ENCODE measurements at regions not wholly inside any gene's neighbourhood (a gene's known extent, or its start where the extent isn't known, plus 50 kb on each side); places are given as distances from the start of the nearest gene placed in this dataset.

DNA sequence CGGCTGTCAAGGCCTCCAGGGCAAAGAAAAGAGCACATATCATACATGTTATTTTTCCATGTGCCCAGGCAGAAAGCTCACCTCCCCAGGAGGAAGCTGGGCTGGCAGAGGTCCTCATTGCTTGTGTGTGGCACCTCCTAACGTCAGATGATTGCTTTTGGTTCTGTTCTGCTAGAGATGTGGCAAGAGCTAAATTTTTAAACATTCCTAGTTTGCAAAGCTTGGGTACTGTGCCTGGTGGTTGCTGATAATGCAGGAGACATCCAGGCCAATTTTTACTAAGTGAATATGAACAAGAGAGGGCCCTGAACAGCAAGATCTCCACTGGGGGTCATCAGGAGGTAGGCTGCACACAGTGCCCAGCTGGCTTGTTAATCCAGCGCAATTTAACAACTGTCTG, 93.9 kb downstream of the TBX19 start:
- H3K27ac Mint-ChIP-seq = no peak overlapping the region
- no peaks in the 10 kb centered on the region for H3K27me3 Mint-ChIP-seq (ENCODE audit: low read depth)
- no peaks in the 10 kb centered on the region for H3K36me3 Mint-ChIP-seq
- peaks cover 12% of the 10 kb centered on the region for H3K4me1 Mint-ChIP-seq
- H3K4me3 Mint-ChIP-seq = no peak overlapping the region
- DNase-seq (ENCODE audit: low spot score in 2 of 2, unreplicated experiment in 2 of 2) = no peak
- H3K9me3 Mint-ChIP-seq = no peaks in the 10 kb centered on the region
- TF ChIP-seq, protein P1, sequence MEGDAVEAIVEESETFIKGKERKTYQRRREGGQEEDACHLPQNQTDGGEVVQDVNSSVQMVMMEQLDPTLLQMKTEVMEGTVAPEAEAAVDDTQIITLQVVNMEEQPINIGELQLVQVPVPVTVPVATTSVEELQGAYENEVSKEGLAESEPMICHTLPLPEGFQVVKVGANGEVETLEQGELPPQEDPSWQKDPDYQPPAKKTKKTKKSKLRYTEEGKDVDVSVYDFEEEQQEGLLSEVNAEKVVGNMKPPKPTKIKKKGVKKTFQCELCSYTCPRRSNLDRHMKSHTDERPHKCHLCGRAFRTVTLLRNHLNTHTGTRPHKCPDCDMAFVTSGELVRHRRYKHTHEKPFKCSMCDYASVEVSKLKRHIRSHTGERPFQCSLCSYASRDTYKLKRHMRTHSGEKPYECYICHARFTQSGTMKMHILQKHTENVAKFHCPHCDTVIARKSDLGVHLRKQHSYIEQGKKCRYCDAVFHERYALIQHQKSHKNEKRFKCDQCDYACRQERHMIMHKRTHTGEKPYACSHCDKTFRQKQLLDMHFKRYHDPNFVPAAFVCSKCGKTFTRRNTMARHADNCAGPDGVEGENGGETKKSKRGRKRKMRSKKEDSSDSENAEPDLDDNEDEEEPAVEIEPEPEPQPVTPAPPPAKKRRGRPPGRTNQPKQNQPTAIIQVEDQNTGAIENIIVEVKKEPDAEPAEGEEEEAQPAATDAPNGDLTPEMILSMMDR (IDR thresholded peaks at IDR 0.05; ENCODE audit: unreplicated experiment) = no peak

DNA sequence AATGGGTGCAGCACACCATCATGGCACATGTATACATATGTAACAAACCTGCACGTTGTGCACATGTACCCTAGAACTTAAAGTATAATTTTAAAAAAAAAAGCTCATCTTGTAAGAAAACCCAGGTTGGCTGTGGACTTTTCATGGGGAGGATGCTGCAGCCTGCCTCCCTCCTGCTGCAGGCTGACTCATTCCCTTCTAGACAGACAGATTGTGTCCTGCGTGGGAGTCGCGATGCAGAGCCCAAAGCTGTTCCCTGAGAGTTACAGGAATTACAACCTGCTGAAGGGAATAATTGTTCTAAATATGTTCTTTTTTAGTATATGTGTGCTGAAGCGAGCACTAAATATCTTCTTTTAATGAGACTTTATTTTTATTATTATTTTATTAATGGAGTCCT, 93.2 kb downstream of the TBX19 start:
- no peaks in the 10 kb centered on the region for H3K36me3 Mint-ChIP-seq
- H3K4me3 Mint-ChIP-seq = no peak overlapping the region
- peaks cover 12% of the 10 kb centered on the region for H3K4me1 Mint-ChIP-seq
- no peaks in the 10 kb centered on the region for H3K9me3 Mint-ChIP-seq
- H3K27me3 Mint-ChIP-seq (ENCODE audit: low read depth) = no peaks in the 10 kb centered on the region
- no peak for DNase-seq (ENCODE audit: low spot score in 2 of 2, unreplicated experiment in 2 of 2)
- TF ChIP-seq, protein P1 (IDR thresholded peaks at IDR 0.05; ENCODE audit: unreplicated experiment) = no peak
- no peak overlapping the region for H3K27ac Mint-ChIP-seq

DNA sequence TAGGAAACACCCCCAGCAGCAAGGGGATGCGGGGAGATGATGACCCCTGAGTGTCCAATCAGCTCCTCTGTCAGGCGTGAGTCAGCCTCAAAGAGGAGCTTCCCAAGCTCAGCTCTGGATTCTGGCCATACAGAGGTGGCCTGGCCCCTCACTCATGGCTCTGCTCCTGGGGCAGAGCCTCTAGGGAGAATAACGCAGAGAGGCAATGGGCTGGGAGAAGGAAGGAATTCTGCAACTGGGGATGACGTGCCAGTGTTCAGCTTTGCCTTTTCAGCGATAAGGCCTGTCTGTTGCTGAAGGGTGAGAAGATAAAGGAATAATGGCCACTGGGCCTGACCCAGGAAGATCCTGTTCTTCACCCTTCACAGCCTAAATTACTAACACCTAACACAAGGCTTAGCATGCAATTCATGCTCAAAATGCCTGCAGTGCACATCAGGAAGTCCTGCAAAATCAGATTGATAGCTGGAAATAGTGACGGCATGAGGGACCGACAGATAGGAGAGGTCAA, 92.2 kb downstream of the TBX19 start:
- no peaks in the 10 kb centered on the region for H3K36me3 Mint-ChIP-seq
- TF ChIP-seq, protein P1 (IDR thresholded peaks at IDR 0.05; ENCODE audit: unreplicated experiment) = no peak
- no peak overlapping the region for H3K4me3 Mint-ChIP-seq
- no peak overlapping the region for H3K27ac Mint-ChIP-seq
- no peak for DNase-seq (ENCODE audit: low spot score in 2 of 2, unreplicated experiment in 2 of 2)
- H3K4me1 Mint-ChIP-seq = peaks cover 12% of the 10 kb centered on the region
- H3K9me3 Mint-ChIP-seq = no peaks in the 10 kb centered on the region
- H3K27me3 Mint-ChIP-seq (ENCODE audit: low read depth) = no peaks in the 10 kb centered on the region

DNA sequence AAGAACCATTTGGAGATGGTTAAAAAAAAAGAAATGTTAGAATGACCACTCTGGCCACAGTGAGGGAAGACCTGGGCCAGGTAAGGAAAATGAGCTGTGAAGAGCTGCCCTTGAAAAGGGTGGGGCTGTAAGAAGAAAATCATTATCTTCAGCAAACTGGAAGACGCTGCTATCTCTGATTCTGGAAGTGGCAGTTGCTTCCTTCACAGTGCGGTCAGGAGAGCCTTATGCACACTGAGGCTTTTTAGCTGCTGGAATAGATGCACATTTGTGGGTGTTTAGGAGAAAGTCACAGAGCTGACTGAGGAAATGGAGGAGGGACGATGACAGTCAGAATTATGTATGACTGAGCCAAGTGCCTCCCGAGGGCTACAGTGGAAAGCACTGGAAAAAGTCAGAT, 91.6 kb downstream of the TBX19 start:
- Mint-ChIP-seq H3K27ac (no peak overlapping the region), H3K36me3 (no peaks in the 10 kb centered on the region), H3K4me1 (peaks cover 12% of the 10 kb centered on the region), H3K9me3 (no peaks in the 10 kb centered on the region), H3K27me3 (ENCODE audit: low read depth) (no peaks in the 10 kb centered on the region), H3K4me3 (no peak overlapping the region)
- TF ChIP-seq, protein P1 (IDR thresholded peaks at IDR 0.05; ENCODE audit: unreplicated experiment) = no peak
- DNase-seq (ENCODE audit: low spot score in 2 of 2, unreplicated experiment in 2 of 2) = no peak

DNA sequence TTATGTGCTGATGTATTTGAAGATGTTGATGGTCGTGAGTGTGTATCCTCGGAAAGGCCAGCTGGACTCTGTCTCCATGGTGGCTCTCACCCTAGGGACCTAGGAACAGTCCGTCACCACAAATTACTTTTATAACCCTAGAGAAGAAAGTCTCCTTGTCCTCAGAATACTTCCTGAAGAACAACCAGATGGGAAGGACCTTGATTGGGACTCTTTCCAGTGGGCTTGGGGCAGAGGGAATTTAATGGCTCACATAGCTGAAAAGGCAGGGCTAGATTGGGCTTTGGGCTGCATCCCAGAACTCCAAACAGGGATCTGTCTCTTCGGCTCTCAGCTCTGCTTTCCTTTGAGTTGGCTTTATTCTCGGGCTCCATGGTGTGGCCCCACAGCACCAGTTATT, 90.8 kb downstream of the TBX19 start:
- Mint-ChIP-seq H3K9me3 (no peaks in the 10 kb centered on the region), H3K4me3 (no peak overlapping the region), H3K27me3 (ENCODE audit: low read depth) (no peaks in the 10 kb centered on the region), H3K27ac (no peak overlapping the region), H3K36me3 (no peaks in the 10 kb centered on the region), H3K4me1 (peaks cover 12% of the 10 kb centered on the region)
- DNase-seq (ENCODE audit: low spot score in 2 of 2, unreplicated experiment in 2 of 2) = no peak
- TF ChIP-seq, protein P1 (IDR thresholded peaks at IDR 0.05; ENCODE audit: unreplicated experiment) = no peak

DNA sequence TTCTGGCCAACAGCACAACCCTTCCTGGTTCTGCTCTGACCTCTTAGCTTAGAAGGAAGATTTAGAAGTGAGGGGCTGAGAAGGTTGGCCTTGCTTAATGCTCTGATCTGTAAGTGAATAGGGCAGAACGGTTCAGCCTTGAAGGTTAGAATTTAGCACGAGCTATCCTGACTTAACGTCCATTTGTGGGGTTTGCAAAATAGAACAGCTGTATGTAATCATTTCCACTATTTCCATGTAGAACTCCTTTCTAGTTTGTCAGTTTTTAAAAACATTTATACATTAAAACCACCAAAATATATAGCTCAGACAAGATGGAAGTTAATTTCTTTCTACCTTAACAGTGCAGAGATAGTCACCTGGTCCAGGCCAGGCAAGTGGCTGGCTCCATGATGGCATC, 89.9 kb downstream of the TBX19 start:
- Mint-ChIP-seq H3K27ac (no peak overlapping the region), H3K27me3 (ENCODE audit: low read depth) (no peaks in the 10 kb centered on the region)
- TF ChIP-seq, protein P1 (IDR thresholded peaks at IDR 0.05; ENCODE audit: unreplicated experiment) = no peak

More for the DNA sequence above, 89.9 kb downstream of the TBX19 start:
- no peak overlapping the region for H3K4me3 Mint-ChIP-seq
- DNase-seq (ENCODE audit: low spot score in 2 of 2, unreplicated experiment in 2 of 2) = no peak
- peaks cover 12% of the 10 kb centered on the region for H3K4me1 Mint-ChIP-seq
- H3K9me3 Mint-ChIP-seq = no peaks in the 10 kb centered on the region
- H3K36me3 Mint-ChIP-seq = no peaks in the 10 kb centered on the region

Measured in mesothelial cell of epicardium (in vitro differentiated cells).